ENCODE measurements at regions not wholly inside any gene's neighbourhood (a gene's known extent, or its start where the extent isn't known, plus 50 kb on each side); places are given as distances from the start of the nearest gene placed in this dataset.

DNA sequence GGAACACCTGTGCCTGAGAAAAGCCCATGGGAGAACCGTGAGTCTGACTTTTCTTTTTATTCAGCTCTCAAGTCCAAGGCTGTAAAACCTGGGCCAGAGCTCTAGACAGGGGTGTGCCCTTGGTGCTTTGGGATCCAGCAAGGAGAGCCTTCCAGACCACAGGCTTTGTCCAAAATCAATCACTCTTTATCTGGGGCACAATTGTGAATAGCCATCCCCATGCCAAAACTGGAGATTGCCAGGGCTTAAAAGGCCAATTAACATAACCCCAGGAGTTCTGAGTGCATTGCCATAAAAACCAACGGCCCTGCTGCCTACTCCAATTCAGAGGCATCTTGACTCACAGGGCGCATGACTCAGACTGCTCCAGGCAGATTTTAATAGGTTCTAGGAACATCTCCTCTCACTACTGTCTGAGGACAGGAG, 391.8 kb downstream of the ARHGEF28 start (continued):
- TF ChIP-seq KLF9 (tag by site-specific recombination; IDR thresholded peaks at IDR 0.05; ENCODE audit: low read depth) (peak; percentile 58; the same call in 1 of the 2 replicates), BCL11A (tag by site-specific recombination; IDR thresholded peaks at IDR 0.05; ENCODE audit: low read depth) (peak; percentile 80), ZNF2 (tag by site-specific recombination; IDR thresholded peaks at IDR 0.05) (no peak), ZNF211 (tag by site-specific recombination; IDR thresholded peaks at IDR 0.05; ENCODE audit: low read depth) (no peak), ZNF776 (tag by site-specific recombination; IDR thresholded peaks at IDR 0.05; ENCODE audit: borderline replicate concordance) (no peak), ZNF148 (tag by site-specific recombination; IDR thresholded peaks at IDR 0.05; ENCODE audit: borderline replicate concordance) (no peak), ZNF214 (tag by site-specific recombination; IDR thresholded peaks at IDR 0.05; ENCODE audit: borderline replicate concordance) (no peak), ZNF692 (tag by site-specific recombination; IDR thresholded peaks at IDR 0.05) (peak; percentile 57; the same call in 1 of the 2 replicates), ZNF248 (tag by site-specific recombination; IDR thresholded peaks at IDR 0.05) (no peak), EGR2 (tag by site-specific recombination; IDR thresholded peaks at IDR 0.05; ENCODE audit: low read depth) (no peak), ZNF621 (tag by site-specific recombination; IDR thresholded peaks at IDR 0.05) (no peak), ZNF830 (tag by site-specific recombination; IDR thresholded peaks at IDR 0.05; ENCODE audit: low read depth) (no peak), SETDB1 (IDR thresholded peaks at IDR 0.05; ENCODE audit: insufficient read length, low read length) (no peak), ZNF600 (tag by site-specific recombination; IDR thresholded peaks at IDR 0.05) (peak; percentile 37; the same call in 1 of the 2 replicates), IKZF3 (tag by site-specific recombination; IDR thresholded peaks at IDR 0.05) (peak; percentile 74), ZBTB7A (tag by site-specific recombination; IDR thresholded peaks at IDR 0.05; ENCODE audit: low read depth) (no peak), ZNF157 (tag by site-specific recombination; IDR thresholded peaks at IDR 0.05) (no peak), KLF10 (tag by site-specific recombination; IDR thresholded peaks at IDR 0.05) (peak; percentile 75; the same call in 1 of the 2 replicates), ZNF610 (tag by site-specific recombination; IDR thresholded peaks at IDR 0.05; ENCODE audit: borderline replicate concordance) (peak; percentile 30; the same call in 1 of the 2 replicates)
- TF ChIP-seq, protein P1, sequence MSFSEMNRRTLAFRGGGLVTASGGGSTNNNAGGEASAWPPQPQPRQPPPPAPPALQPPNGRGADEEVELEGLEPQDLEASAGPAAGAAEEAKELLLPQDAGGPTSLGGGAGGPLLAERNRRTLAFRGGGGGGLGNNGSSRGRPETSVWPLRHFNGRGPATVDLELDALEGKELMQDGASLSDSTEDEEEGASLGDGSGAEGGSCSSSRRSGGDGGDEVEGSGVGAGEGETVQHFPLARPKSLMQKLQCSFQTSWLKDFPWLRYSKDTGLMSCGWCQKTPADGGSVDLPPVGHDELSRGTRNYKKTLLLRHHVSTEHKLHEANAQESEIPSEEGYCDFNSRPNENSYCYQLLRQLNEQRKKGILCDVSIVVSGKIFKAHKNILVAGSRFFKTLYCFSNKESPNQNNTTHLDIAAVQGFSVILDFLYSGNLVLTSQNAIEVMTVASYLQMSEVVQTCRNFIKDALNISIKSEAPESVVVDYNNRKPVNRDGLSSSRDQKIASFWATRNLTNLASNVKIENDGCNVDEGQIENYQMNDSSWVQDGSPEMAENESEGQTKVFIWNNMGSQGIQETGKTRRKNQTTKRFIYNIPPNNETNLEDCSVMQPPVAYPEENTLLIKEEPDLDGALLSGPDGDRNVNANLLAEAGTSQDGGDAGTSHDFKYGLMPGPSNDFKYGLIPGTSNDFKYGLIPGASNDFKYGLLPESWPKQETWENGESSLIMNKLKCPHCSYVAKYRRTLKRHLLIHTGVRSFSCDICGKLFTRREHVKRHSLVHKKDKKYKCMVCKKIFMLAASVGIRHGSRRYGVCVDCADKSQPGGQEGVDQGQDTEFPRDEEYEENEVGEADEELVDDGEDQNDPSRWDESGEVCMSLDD (tag by site-specific recombination; IDR thresholded peaks at IDR 0.05) = no peak
- TF ChIP-seq, protein P2, sequence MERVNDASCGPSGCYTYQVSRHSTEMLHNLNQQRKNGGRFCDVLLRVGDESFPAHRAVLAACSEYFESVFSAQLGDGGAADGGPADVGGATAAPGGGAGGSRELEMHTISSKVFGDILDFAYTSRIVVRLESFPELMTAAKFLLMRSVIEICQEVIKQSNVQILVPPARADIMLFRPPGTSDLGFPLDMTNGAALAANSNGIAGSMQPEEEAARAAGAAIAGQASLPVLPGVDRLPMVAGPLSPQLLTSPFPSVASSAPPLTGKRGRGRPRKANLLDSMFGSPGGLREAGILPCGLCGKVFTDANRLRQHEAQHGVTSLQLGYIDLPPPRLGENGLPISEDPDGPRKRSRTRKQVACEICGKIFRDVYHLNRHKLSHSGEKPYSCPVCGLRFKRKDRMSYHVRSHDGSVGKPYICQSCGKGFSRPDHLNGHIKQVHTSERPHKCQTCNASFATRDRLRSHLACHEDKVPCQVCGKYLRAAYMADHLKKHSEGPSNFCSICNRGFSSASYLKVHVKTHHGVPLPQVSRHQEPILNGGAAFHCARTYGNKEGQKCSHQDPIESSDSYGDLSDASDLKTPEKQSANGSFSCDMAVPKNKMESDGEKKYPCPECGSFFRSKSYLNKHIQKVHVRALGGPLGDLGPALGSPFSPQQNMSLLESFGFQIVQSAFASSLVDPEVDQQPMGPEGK (tag by site-specific recombination; IDR thresholded peaks at IDR 0.05) = peak; percentile 28; the same call in 1 of the 2 replicates
- TF ChIP-seq, protein P3, sequence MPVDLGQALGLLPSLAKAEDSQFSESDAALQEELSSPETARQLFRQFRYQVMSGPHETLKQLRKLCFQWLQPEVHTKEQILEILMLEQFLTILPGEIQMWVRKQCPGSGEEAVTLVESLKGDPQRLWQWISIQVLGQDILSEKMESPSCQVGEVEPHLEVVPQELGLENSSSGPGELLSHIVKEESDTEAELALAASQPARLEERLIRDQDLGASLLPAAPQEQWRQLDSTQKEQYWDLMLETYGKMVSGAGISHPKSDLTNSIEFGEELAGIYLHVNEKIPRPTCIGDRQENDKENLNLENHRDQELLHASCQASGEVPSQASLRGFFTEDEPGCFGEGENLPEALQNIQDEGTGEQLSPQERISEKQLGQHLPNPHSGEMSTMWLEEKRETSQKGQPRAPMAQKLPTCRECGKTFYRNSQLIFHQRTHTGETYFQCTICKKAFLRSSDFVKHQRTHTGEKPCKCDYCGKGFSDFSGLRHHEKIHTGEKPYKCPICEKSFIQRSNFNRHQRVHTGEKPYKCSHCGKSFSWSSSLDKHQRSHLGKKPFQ (tag by site-specific recombination; IDR thresholded peaks at IDR 0.05) = peak; percentile 82
- TF ChIP-seq, protein P4, sequence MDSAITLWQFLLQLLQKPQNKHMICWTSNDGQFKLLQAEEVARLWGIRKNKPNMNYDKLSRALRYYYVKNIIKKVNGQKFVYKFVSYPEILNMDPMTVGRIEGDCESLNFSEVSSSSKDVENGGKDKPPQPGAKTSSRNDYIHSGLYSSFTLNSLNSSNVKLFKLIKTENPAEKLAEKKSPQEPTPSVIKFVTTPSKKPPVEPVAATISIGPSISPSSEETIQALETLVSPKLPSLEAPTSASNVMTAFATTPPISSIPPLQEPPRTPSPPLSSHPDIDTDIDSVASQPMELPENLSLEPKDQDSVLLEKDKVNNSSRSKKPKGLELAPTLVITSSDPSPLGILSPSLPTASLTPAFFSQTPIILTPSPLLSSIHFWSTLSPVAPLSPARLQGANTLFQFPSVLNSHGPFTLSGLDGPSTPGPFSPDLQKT (IDR thresholded peaks at IDR 0.05; ENCODE audit: borderline replicate concordance, low read depth, low read length) = no peak
- TF ChIP-seq, protein P5, sequence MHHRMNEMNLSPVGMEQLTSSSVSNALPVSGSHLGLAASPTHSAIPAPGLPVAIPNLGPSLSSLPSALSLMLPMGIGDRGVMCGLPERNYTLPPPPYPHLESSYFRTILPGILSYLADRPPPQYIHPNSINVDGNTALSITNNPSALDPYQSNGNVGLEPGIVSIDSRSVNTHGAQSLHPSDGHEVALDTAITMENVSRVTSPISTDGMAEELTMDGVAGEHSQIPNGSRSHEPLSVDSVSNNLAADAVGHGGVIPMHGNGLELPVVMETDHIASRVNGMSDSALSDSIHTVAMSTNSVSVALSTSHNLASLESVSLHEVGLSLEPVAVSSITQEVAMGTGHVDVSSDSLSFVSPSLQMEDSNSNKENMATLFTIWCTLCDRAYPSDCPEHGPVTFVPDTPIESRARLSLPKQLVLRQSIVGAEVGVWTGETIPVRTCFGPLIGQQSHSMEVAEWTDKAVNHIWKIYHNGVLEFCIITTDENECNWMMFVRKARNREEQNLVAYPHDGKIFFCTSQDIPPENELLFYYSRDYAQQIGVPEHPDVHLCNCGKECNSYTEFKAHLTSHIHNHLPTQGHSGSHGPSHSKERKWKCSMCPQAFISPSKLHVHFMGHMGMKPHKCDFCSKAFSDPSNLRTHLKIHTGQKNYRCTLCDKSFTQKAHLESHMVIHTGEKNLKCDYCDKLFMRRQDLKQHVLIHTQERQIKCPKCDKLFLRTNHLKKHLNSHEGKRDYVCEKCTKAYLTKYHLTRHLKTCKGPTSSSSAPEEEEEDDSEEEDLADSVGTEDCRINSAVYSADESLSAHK (tag by site-specific recombination; IDR thresholded peaks at IDR 0.05) = no peak; the same call in 1 of the 2 replicates

Data from HEK293 (cell line).